GM12892 (cell line): ENCODE measurements at regions not wholly inside any gene's neighbourhood (a gene's known extent, or its start where the extent isn't known, plus 50 kb on each side); places are given as distances from the start of the nearest gene placed in this dataset.

Experiments used
- POLR2AphosphoS5 ChIP-seq: IDR thresholded peaks from 2 replicates; pipeline ENCODE4 v1.6.1; 2011; ENCODE audit warnings: low read depth, low read length, control low read depth
- TAF1 ChIP-seq: IDR thresholded peaks from 2 replicates; pipeline ENCODE4 v1.6.1; 2011; ENCODE audit warnings: low read depth, mild to moderate bottlenecking, control low read depth, low read length, borderline replicate concordance

- TF ChIP-seq TAF1 = no peak
- TF ChIP-seq POLR2AphosphoS5 = no peak
Measured at GRCh38 chr5:159616952-159617351, 286.7 kb upstream of the IL12B start.
